MCF 10A (cell line): ENCODE measurements at regions not wholly inside any gene's neighbourhood (a gene's known extent, or its start where the extent isn't known, plus 50 kb on each side); places are given as distances from the start of the nearest gene placed in this dataset.

Source experiments
- BruUV-seq: library from RNA; stranded (reverse); fragments of 400-500 nt; replicated peaks from 2 replicates; lab custom pipeline; 2021; lab: Mats Ljungman, UMichigan
- CTCF ChIA-PET: fragments of 300-600 bp; sonication (Branson Sonifier 250); formaldehyde crosslinking; extraction: SDS; loops from one replicate; lab custom pipeline; 2021; ENCODE audit warnings: antibody characterized with exemption, inconsistent platforms; lab: Yijun Ruan, JAX
- POLR2A ChIA-PET: fragments of 300-600, 350-650 bp; sonication (Branson Sonifier 250); formaldehyde crosslinking; extraction: SDS; loops from one replicate; lab custom pipeline; 2020; ENCODE audit warnings: antibody characterized with exemption, inconsistent platforms; lab: Yijun Ruan, JAX
- DNase-seq: peaks from one replicate; pipeline ENCODE4 v3.0.0-alpha.2; 2018; ENCODE audit not compliant: unreplicated experiment
- H3K27ac Mint-ChIP-seq: one replicate; pipeline ENCODE4 v1.8.0; 2022; ENCODE audit warnings: mild to moderate bottlenecking, low read depth, mixed read lengths; ENCODE audit not compliant: unreplicated experiment
- H3K27me3 Mint-ChIP-seq: one replicate; pipeline ENCODE4 v1.8.0; 2022; ENCODE audit warnings: mixed read lengths; ENCODE audit not compliant: insufficient read depth, unreplicated experiment
- H3K36me3 Mint-ChIP-seq: one replicate; pipeline ENCODE4 v1.8.0; 2022; ENCODE audit warnings: mild to moderate bottlenecking, moderate library complexity, mixed read lengths; ENCODE audit not compliant: insufficient read depth, unreplicated experiment
- H3K4me1 Mint-ChIP-seq: one replicate; pipeline ENCODE4 v1.8.0; 2022; ENCODE audit warnings: mixed read lengths; ENCODE audit not compliant: insufficient read depth, unreplicated experiment
- H3K4me3 Mint-ChIP-seq: one replicate; pipeline ENCODE4 v1.8.0; 2022; ENCODE audit warnings: mild to moderate bottlenecking, moderate library complexity, mixed read lengths; ENCODE audit not compliant: unreplicated experiment
- H3K9me3 Mint-ChIP-seq: one replicate; pipeline ENCODE4 v1.8.0; 2022; ENCODE audit warnings: mixed read lengths; ENCODE audit not compliant: unreplicated experiment
- intact Hi-C: fragments of 100-400 bp; cut with micrococcal nuclease; formaldehyde crosslinking; loops from 2 replicates; pipeline ENCODE4 v1.14.1; 2022
- TF ChIP-seq, protein P1 (sequence below): fragments of 200-600 bp; IDR thresholded peaks from one replicate; pipeline ENCODE4 v1.8.0; 2022; ENCODE audit warnings: antibody characterized with exemption, mild to moderate bottlenecking; ENCODE audit not compliant: unreplicated experiment

GRCh38 chrX:44096666-44097065 lies 123.5 kb upstream of the NDP start:
- no peak for DNase-seq
- TF ChIP-seq, protein P1, sequence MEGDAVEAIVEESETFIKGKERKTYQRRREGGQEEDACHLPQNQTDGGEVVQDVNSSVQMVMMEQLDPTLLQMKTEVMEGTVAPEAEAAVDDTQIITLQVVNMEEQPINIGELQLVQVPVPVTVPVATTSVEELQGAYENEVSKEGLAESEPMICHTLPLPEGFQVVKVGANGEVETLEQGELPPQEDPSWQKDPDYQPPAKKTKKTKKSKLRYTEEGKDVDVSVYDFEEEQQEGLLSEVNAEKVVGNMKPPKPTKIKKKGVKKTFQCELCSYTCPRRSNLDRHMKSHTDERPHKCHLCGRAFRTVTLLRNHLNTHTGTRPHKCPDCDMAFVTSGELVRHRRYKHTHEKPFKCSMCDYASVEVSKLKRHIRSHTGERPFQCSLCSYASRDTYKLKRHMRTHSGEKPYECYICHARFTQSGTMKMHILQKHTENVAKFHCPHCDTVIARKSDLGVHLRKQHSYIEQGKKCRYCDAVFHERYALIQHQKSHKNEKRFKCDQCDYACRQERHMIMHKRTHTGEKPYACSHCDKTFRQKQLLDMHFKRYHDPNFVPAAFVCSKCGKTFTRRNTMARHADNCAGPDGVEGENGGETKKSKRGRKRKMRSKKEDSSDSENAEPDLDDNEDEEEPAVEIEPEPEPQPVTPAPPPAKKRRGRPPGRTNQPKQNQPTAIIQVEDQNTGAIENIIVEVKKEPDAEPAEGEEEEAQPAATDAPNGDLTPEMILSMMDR: no peak
- no peaks in the 10 kb centered on the region for H3K9me3 Mint-ChIP-seq
- intact Hi-C loops: no loop called here
- peaks cover 20% of the 10 kb centered on the region for H3K27me3 Mint-ChIP-seq
- POLR2A ChIA-PET: no interaction called here
- H3K36me3 Mint-ChIP-seq: no peaks in the 10 kb centered on the region
- BruUV-seq: no TSS peak
- H3K27ac Mint-ChIP-seq: no peak overlapping the region
- CTCF ChIA-PET: no interaction called here
- H3K4me3 Mint-ChIP-seq: no peak overlapping the region
- no peaks in the 10 kb centered on the region for H3K4me1 Mint-ChIP-seq

DNA sequence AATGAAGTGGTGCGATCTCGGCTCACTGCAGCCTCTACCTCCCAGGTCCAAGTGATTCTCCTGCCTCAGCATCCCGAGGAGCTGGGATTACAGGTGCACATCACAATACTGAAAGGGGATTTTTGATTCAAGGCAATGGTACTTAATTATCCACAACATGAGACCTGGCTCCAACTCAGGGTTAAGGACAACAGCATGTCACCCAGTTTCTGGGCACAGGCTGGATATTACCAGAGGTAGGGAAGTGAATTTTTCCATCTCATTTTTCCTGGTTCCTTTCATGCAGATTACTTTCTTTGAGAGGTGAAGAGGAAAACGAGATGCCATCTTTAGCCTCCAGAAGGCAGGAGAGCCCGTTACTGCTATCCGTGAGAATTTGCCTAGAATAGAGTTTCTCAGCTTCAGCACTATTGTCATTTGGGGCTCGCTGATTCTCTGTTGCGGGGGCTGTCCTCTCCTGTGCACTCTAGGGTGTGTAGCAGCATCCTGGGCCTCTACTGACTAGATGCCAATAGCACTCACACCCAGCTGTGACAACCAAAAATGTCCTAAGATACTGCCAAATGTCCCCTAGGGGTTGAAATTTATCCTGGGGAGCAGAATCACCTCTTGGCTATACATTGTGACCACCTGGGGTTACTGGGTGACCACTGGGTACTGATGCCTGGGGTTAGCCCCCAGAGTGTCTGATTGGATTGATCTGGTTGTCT lies 121.8 kb upstream of the NDP start:
- intact Hi-C loops: no loop called here
- Mint-ChIP-seq H3K36me3 (no peaks in the 10 kb centered on the region), H3K27me3 (peaks cover 23% of the 10 kb centered on the region), H3K9me3 (no peaks in the 10 kb centered on the region), H3K4me3 (no peak overlapping the region), H3K27ac (no peak overlapping the region), H3K4me1 (no peaks in the 10 kb centered on the region)
- ChIA-PET CTCF (no interaction called here), POLR2A (no interaction called here)
- no TSS peak for BruUV-seq
- TF ChIP-seq, protein P1: no peak
- no peak for DNase-seq

DNA sequence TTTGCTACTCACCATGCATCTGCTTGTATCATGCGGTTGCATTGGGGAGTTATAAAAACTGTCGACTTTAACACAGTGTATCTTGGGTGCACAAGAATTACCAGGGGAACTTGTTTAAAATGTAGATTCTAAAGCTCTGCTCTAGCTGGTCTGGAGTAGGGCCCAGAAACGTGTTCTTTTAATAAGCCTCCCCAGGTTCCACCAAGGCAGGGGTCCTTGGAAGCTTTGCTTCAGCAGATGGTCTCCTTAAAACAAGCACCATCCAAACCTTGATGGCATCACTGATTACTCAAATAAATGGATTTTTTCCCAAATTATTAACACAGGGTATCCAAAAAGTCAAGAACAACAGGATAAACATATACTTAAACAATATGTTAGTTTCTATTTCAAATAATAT lies 120.2 kb upstream of the NDP start:
- H3K27me3 Mint-ChIP-seq: peaks cover 29% of the 10 kb centered on the region
- no peaks in the 10 kb centered on the region for H3K9me3 Mint-ChIP-seq
- POLR2A ChIA-PET: no interaction called here
- H3K4me1 Mint-ChIP-seq: no peaks in the 10 kb centered on the region
- no TSS peak for BruUV-seq
- CTCF ChIA-PET: no interaction called here
- intact Hi-C loops: no loop called here
- TF ChIP-seq, protein P1: no peak
- no peaks in the 10 kb centered on the region for H3K36me3 Mint-ChIP-seq
- H3K27ac Mint-ChIP-seq: no peak overlapping the region
- no peak for DNase-seq
- H3K4me3 Mint-ChIP-seq: no peak overlapping the region

DNA sequence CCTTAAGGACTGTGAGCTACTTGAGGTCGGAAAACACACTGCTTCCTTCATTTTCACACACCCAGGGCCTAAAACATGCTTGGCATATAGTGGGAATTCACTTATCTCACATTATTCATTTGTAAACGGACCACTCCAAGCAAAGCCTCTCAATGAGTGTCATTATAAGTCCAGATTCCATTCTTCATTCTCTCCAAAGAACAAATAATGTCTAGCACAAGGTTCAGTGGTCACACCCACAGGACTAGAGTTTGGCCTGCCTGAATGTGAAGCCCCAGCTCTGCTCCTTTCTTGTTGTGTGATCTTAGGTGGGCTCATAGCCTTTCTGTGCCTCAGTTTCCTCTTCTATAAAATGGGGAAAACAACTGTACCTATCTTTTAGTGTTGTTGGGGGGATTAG lies 119.6 kb upstream of the NDP start:
- Mint-ChIP-seq H3K4me1 (no peaks in the 10 kb centered on the region), H3K4me3 (no peak overlapping the region), H3K27me3 (peaks cover 34% of the 10 kb centered on the region), H3K36me3 (no peaks in the 10 kb centered on the region), H3K9me3 (no peaks in the 10 kb centered on the region), H3K27ac (no peak overlapping the region)
- TF ChIP-seq, protein P1: no peak
- no TSS peak for BruUV-seq
- ChIA-PET POLR2A (no interaction called here), CTCF (no interaction called here)
- no peak for DNase-seq
- intact Hi-C loops: no loop called here
